Liver (tissue), 7 donors: ENCODE measurements at regions not wholly inside any gene's neighbourhood (a gene's known extent, or its start where the extent isn't known, plus 50 kb on each side); places are given as distances from the start of the nearest gene placed in this dataset.

ENCODE experiments used
- DNase-seq: peaks from one replicate; pipeline ENCODE4 v3.0.0-alpha.2; 2017; ENCODE audit warnings: low spot score
- H3K27ac ChIP-seq, 2 donors: one replicate each; pipeline ENCODE4 v1.7.0; 2013; ENCODE audit warnings: inconsistent platforms in 2 of 2, low read length in 2 of 2, control low read depth in 1 of 2, low read depth in 1 of 2, mild to moderate bottlenecking in 1 of 2
- H3K27me3 ChIP-seq, 4 donors: one replicate each; pipeline versions ENCODE4 v1.6.1 to v1.7.0; 2013; ENCODE audit warnings: low read length in 3 of 4, inconsistent platforms in 1 of 4, mild to moderate bottlenecking in 1 of 4, moderate library complexity in 1 of 4; ENCODE audit not compliant: control insufficient read depth in 4 of 4, insufficient read depth in 4 of 4
- H3K36me3 ChIP-seq, 4 donors: one replicate each; pipeline versions ENCODE4 v1.6.1 to v1.7.0; 2013; ENCODE audit warnings: low read length in 3 of 4, mild to moderate bottlenecking in 3 of 4, low read depth in 1 of 4, moderate library complexity in 1 of 4; ENCODE audit not compliant: control insufficient read depth in 4 of 4, insufficient read depth in 3 of 4
- H3K4me1 ChIP-seq, 4 donors: one replicate each; pipeline versions ENCODE4 v1.6.1 to v1.7.0; 2013; ENCODE audit warnings: low read length in 3 of 4, mild to moderate bottlenecking in 3 of 4, moderate library complexity in 1 of 4; ENCODE audit not compliant: control insufficient read depth in 4 of 4, insufficient read depth in 4 of 4
- H3K4me3 ChIP-seq, 3 donors: one replicate each; pipeline versions ENCODE4 v1.6.1 to v1.7.0; 2013; ENCODE audit warnings: low read length in 3 of 3, control low read depth in 1 of 3, low read depth in 1 of 3, mild to moderate bottlenecking in 1 of 3
- H3K9ac ChIP-seq, 2 donors: one replicate each; pipeline ENCODE4 v1.7.0; 2013; ENCODE audit warnings: low read length in 2 of 2, mild to moderate bottlenecking in 2 of 2, moderate library complexity in 2 of 2, control low read depth in 1 of 2, low read depth in 1 of 2
- H3K9me3 ChIP-seq, 4 donors: one replicate each; pipeline versions ENCODE4 v1.6.1 to v1.7.0; 2013; ENCODE audit warnings: low read length in 3 of 4; ENCODE audit not compliant: control insufficient read depth in 4 of 4
- EGR1 ChIP-seq, 2 donors: IDR thresholded peaks; 2 replicates each; pipeline ENCODE4 v1.6.1; 2016 to 2018; ENCODE audit warnings: antibody characterized with exemption in 2 of 2, low read depth in 2 of 2
- FOXA1 ChIP-seq: IDR thresholded peaks from 2 replicates; pipeline ENCODE4 v1.6.1; 2016; ENCODE audit warnings: antibody characterized with exemption
- FOXA2 ChIP-seq: IDR thresholded peaks from 2 replicates; pipeline ENCODE4 v1.6.1; 2016; ENCODE audit warnings: antibody characterized with exemption
- HNF4A ChIP-seq, 2 donors: conservative IDR thresholded peaks; 2 replicates each; pipeline ENCODE4 v1.6.1; 2016; ENCODE audit warnings: antibody characterized with exemption in 2 of 2, mild to moderate bottlenecking in 2 of 2
- HNF4G ChIP-seq: IDR thresholded peaks from 2 replicates; pipeline ENCODE4 v1.6.1; 2016; ENCODE audit warnings: antibody characterized with exemption
- JUND ChIP-seq, 2 donors: IDR thresholded peaks; 2 replicates each; pipeline ENCODE4 v1.6.1; 2016; ENCODE audit warnings: antibody characterized with exemption in 2 of 2
- RAD21 ChIP-seq, 2 donors: IDR thresholded peaks; 2 replicates each; pipeline ENCODE4 v1.6.1; 2016; ENCODE audit warnings: antibody characterized with exemption in 2 of 2, mild to moderate bottlenecking in 2 of 2
- RXRA ChIP-seq, 2 donors: IDR thresholded peaks; 2 replicates each; pipeline ENCODE4 v1.6.1; 2017 to 2018; ENCODE audit warnings: antibody characterized with exemption in 2 of 2, mild to moderate bottlenecking in 1 of 2
- SP1 ChIP-seq: IDR thresholded peaks from 2 replicates; pipeline ENCODE4 v1.6.1; 2018; ENCODE audit warnings: antibody characterized with exemption, mild to moderate bottlenecking
- TAF1 ChIP-seq: conservative IDR thresholded peaks from 2 replicates; pipeline ENCODE4 v1.6.1; 2016; ENCODE audit warnings: antibody characterized with exemption, mild to moderate bottlenecking
- YY1 ChIP-seq: IDR thresholded peaks from 2 replicates; pipeline ENCODE4 v1.6.1; 2016; ENCODE audit warnings: antibody characterized with exemption, mild to moderate bottlenecking
- WGBS: extraction: QIAGEN DNeasy Blood & Tissue Kit; methylation state at CpG from one replicate; pipeline ENCODE4 v1.1.7; 2013; 5-methylcytosine and 5-hydroxymethylcytosine counted together
- TF ChIP-seq, protein P1 (sequence below): IDR thresholded peaks from 2 replicates; pipeline ENCODE4 v1.6.1; 2016; ENCODE audit warnings: antibody characterized with exemption, mild to moderate bottlenecking
- TF ChIP-seq, protein P2 (sequence below): IDR thresholded peaks from 2 replicates; pipeline ENCODE4 v1.6.1; 2016; ENCODE audit warnings: antibody characterized with exemption
- TF ChIP-seq, protein P3 (sequence below): IDR thresholded peaks from 2 replicates; pipeline ENCODE4 v1.6.1; 2016; ENCODE audit warnings: antibody characterized with exemption
- donor health status: healthy.
- donor health status: healthy.
- donor health status: healthy.
- donor health status: healthy.

DNA sequence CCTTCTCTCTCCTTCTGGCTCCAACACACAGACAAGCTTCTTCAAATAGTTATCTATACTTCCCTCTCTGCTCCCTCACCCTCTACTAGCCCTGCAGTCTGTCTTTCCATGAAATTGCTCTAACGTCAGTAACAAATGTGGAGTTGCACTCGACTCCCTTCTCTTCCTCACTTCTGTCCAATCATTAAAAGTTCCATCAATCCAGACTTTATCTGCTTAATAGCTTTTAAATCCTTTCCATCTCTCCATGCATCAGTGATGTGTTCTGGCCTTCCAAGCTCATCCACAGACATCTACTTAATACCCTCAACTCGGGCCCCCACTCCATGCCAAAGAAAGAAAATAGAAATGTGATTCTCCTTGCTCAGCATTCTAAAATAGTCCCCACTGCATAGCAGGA lies 422.1 kb upstream of the CDH5 start:
- Histone ChIP-seq H3K9me3 (no peaks in the 10 kb centered on the region), H3K36me3 (no peaks in the 10 kb centered on the region), H3K27me3 (no peaks in the 10 kb centered on the region), H3K9ac (no peak overlapping the region), H3K27ac (no peak overlapping the region), H3K4me3 (no peak overlapping the region), H3K4me1 (peaks cover 0 to 12% (median 5%) of the 10 kb centered on the region in 4 donors)
- 43% methylated on average over 3 of the region's 3 CpGs for WGBS
- DNase-seq = no peak
- TF ChIP-seq, protein P1, sequence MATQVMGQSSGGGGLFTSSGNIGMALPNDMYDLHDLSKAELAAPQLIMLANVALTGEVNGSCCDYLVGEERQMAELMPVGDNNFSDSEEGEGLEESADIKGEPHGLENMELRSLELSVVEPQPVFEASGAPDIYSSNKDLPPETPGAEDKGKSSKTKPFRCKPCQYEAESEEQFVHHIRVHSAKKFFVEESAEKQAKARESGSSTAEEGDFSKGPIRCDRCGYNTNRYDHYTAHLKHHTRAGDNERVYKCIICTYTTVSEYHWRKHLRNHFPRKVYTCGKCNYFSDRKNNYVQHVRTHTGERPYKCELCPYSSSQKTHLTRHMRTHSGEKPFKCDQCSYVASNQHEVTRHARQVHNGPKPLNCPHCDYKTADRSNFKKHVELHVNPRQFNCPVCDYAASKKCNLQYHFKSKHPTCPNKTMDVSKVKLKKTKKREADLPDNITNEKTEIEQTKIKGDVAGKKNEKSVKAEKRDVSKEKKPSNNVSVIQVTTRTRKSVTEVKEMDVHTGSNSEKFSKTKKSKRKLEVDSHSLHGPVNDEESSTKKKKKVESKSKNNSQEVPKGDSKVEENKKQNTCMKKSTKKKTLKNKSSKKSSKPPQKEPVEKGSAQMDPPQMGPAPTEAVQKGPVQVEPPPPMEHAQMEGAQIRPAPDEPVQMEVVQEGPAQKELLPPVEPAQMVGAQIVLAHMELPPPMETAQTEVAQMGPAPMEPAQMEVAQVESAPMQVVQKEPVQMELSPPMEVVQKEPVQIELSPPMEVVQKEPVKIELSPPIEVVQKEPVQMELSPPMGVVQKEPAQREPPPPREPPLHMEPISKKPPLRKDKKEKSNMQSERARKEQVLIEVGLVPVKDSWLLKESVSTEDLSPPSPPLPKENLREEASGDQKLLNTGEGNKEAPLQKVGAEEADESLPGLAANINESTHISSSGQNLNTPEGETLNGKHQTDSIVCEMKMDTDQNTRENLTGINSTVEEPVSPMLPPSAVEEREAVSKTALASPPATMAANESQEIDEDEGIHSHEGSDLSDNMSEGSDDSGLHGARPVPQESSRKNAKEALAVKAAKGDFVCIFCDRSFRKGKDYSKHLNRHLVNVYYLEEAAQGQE = no peak

DNA sequence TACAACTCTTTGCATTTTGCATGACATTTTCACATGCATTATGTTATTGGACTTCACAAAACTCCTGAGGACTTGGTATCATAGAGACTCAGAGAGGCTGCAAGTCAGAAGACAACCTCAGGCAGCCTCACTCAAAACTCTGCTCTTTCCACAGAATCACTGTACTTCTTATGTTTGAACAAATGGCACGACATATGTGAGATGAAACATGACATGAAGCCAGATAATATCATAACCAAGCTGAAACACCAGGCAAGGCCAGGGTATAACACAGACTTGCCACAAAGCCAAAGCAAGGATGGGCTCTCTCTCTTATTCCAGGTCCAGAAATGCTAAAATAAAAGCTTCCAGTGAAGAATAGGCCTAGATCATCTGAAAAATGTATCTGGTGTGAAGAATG lies 425.8 kb upstream of the CDH5 start:
- no peaks in the 10 kb centered on the region for H3K9me3 ChIP-seq
- H3K36me3 ChIP-seq = no peaks in the 10 kb centered on the region
- no peaks in the 10 kb centered on the region for H3K27me3 ChIP-seq
- peaks cover 2 to 10% (median 8%) of the 10 kb centered on the region in 4 donors for H3K4me1 ChIP-seq
- H3K4me3 ChIP-seq = no peak overlapping the region
- no peak overlapping the region for H3K9ac ChIP-seq
- DNase-seq = no peak
- H3K27ac ChIP-seq = no peak overlapping the region
- WGBS = 77% methylated on average over 1 of the region's 1 CpG
- TF ChIP-seq JUND (IDR thresholded peaks at IDR 0.05) (no peak), RXRA (IDR thresholded peaks at IDR 0.05) (no peak), HNF4A (conservative IDR thresholded peaks at IDR 0.05) (no peak), EGR1 (IDR thresholded peaks at IDR 0.05; ENCODE audit: low read depth in 2 of 2) (no peak), SP1 (no peak), RAD21 (IDR thresholded peaks at IDR 0.05) (no peak), TAF1 (no peak), HNF4G (no peak), YY1 (no peak), FOXA1 (no peak), FOXA2 (no peak)
- TF ChIP-seq, protein P2, sequence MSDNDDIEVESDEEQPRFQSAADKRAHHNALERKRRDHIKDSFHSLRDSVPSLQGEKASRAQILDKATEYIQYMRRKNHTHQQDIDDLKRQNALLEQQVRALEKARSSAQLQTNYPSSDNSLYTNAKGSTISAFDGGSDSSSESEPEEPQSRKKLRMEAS = no peak
- TF ChIP-seq, protein P1 = no peak
- TF ChIP-seq, protein P3, sequence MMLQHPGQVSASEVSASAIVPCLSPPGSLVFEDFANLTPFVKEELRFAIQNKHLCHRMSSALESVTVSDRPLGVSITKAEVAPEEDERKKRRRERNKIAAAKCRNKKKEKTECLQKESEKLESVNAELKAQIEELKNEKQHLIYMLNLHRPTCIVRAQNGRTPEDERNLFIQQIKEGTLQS = no peak
